ENCODE measurements at regions not wholly inside any gene's neighbourhood (a gene's known extent, or its start where the extent isn't known, plus 50 kb on each side); places are given as distances from the start of the nearest gene placed in this dataset.
A peak's percentile ranks its signal among the peaks of the same experiment; 100 is the strongest.

GRCh38 chr10:125375210-125375609 is 214.8 kb upstream of the CTBP2 start:
- H3K27me3 ChIP-seq (ENCODE audit: insufficient read depth, low read depth): no peaks in the 10 kb centered on the region
- CTCF ChIA-PET: no interaction called here
- H4K20me1 ChIP-seq (ENCODE audit: insufficient read depth): no peaks in the 10 kb centered on the region
- DNase-seq: peak; percentile 30 to 43
- BruUV-seq (replicated peaks): no TSS peak
- H3K4me2 ChIP-seq: no peak overlapping the region
- POLR2A ChIA-PET (ENCODE audit: unreplicated experiment): no interaction called here
- H3K4me3 ChIP-seq: no peak overlapping the region
- no peaks in the 10 kb centered on the region for H3K9me2 ChIP-seq (ENCODE audit: insufficient read depth)
- H3K9me3 ChIP-seq (ENCODE audit: insufficient read depth, low read depth): no peaks in the 10 kb centered on the region
- H3K27ac ChIP-seq: no peak overlapping the region
- no peak overlapping the region for H2AFZ ChIP-seq
- no peaks in the 10 kb centered on the region for H3K36me3 ChIP-seq (ENCODE audit: low read depth)
- intact Hi-C loops (cut with micrococcal nuclease; ENCODE audit: unreplicated experiment): loop anchor here (5.0 kb wide), 1 partner anchor 328 kb away; no protein-coding TSS in a partner anchor
- H3F3A ChIP-seq (ENCODE audit: insufficient read depth, low read depth): no peaks in the 10 kb centered on the region
- no peaks in the 10 kb centered on the region for H3K4me1 ChIP-seq (replicated peaks; ENCODE audit: insufficient read depth)
- TF ChIP-seq EZH2 (IDR thresholded peaks at IDR 0.05; ENCODE audit: low read depth): no peak
- 0 out of 2 replicates have a peak, but pooled peaks have one; percentile 23 for TF ChIP-seq CTCF (conservative IDR thresholded peaks at IDR 0.05)
- no peaks in the 10 kb centered on the region for H3K79me2 ChIP-seq (ENCODE audit: low read depth)

GRCh38 chr10:125373546-125373945 is 213.2 kb upstream of the CTBP2 start:
- no peak for DNase-seq
- H3K4me2 ChIP-seq: no peak overlapping the region
- H3K27me3 ChIP-seq (ENCODE audit: insufficient read depth, low read depth): no peaks in the 10 kb centered on the region
- no peaks in the 10 kb centered on the region for H3K79me2 ChIP-seq (ENCODE audit: low read depth)
- ChIA-PET CTCF (no interaction called here), POLR2A (ENCODE audit: unreplicated experiment) (no interaction called here)
- H3K4me3 ChIP-seq: no peak overlapping the region
- no peaks in the 10 kb centered on the region for H4K20me1 ChIP-seq (ENCODE audit: insufficient read depth)
- no peaks in the 10 kb centered on the region for H3K36me3 ChIP-seq (ENCODE audit: low read depth)
- intact Hi-C loops (cut with micrococcal nuclease; ENCODE audit: unreplicated experiment): no loop called here
- no peak for TF ChIP-seq EZH2 (IDR thresholded peaks at IDR 0.05; ENCODE audit: low read depth)
- TF ChIP-seq CTCF (conservative IDR thresholded peaks at IDR 0.05): no peak
- BruUV-seq (replicated peaks): no TSS peak
- H3K27ac ChIP-seq: no peak overlapping the region
- H3K4me1 ChIP-seq (replicated peaks; ENCODE audit: insufficient read depth): no peaks in the 10 kb centered on the region
- H2AFZ ChIP-seq: no peak overlapping the region
- no peaks in the 10 kb centered on the region for H3K9me3 ChIP-seq (ENCODE audit: insufficient read depth, low read depth)
- H3F3A ChIP-seq (ENCODE audit: insufficient read depth, low read depth): no peaks in the 10 kb centered on the region
- H3K9me2 ChIP-seq (ENCODE audit: insufficient read depth): no peaks in the 10 kb centered on the region

GRCh38 chr10:125370578-125370977 is 210.2 kb upstream of the CTBP2 start:
- no peak for DNase-seq
- no peak for TF ChIP-seq EZH2 (IDR thresholded peaks at IDR 0.05; ENCODE audit: low read depth)
- no peak for TF ChIP-seq CTCF (conservative IDR thresholded peaks at IDR 0.05)
- no peak overlapping the region for H2AFZ ChIP-seq

More at GRCh38 chr10:125370578-125370977, 210.2 kb upstream of the CTBP2 start:
- Histone ChIP-seq H4K20me1 (ENCODE audit: insufficient read depth) (no peaks in the 10 kb centered on the region), H3K9me2 (ENCODE audit: insufficient read depth) (no peaks in the 10 kb centered on the region), H3K79me2 (ENCODE audit: low read depth) (no peaks in the 10 kb centered on the region), H3K27ac (no peak overlapping the region), H3K36me3 (ENCODE audit: low read depth) (no peaks in the 10 kb centered on the region), H3F3A (ENCODE audit: insufficient read depth, low read depth) (no peaks in the 10 kb centered on the region), H3K4me3 (no peak overlapping the region), H3K27me3 (ENCODE audit: insufficient read depth, low read depth) (no peaks in the 10 kb centered on the region), H3K4me2 (no peak overlapping the region), H3K9me3 (ENCODE audit: insufficient read depth, low read depth) (no peaks in the 10 kb centered on the region), H3K4me1 (replicated peaks; ENCODE audit: insufficient read depth) (no peaks in the 10 kb centered on the region)
- BruUV-seq (replicated peaks): no TSS peak
- CTCF ChIA-PET: no interaction called here
- POLR2A ChIA-PET (ENCODE audit: unreplicated experiment): no interaction called here
- intact Hi-C loops (cut with micrococcal nuclease; ENCODE audit: unreplicated experiment): no loop called here
